ENCODE measurements at regions not wholly inside any gene's neighbourhood (a gene's known extent, or its start where the extent isn't known, plus 50 kb on each side); places are given as distances from the start of the nearest gene placed in this dataset.

DNA sequence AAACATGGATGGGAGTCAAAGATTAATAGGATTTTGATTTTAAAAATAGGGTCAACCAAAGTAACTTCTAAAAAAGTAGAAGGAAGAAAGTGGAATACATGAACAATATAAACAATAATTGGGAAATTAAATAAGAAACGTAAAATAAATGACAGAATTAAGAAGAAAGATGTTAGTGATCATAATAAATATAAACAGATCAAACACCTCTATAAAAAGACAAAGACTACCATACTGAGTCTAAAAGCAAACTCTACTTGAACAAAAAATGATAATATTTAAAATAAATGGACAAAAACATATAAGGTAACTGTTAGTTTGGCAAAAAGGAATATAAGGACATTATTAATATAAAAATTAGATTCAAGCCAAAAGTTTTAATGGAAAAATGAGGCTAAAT, 57.7 kb upstream of the ZNF618 start:
- TF ChIP-seq CTCF (conservative IDR thresholded peaks at IDR 0.05; ENCODE audit: low read length) (no peak), EZH2phosphoT487 (IDR thresholded peaks at IDR 0.05; ENCODE audit: borderline replicate concordance, low read depth, low read length) (no peak)
